Fibroblast of pulmonary artery (primary cell): ENCODE measurements at regions not wholly inside any gene's neighbourhood (a gene's known extent, or its start where the extent isn't known, plus 50 kb on each side); places are given as distances from the start of the nearest gene placed in this dataset.
"Not testable (repeated sequence)": the region's sequence is repeated elsewhere in the genome, so short reads cannot be mapped to it uniquely, and the experiment has no call there.

ENCODE experiments used
- DNase-seq: peaks from one replicate; pipeline ENCODE4 v3.0.0-alpha.2; 2010; ENCODE audit warnings: low read depth
- H3K4me3 ChIP-seq: replicated peaks from 2 replicates; pipeline ENCODE4 v1.5.1; 2011; ENCODE audit warnings: low read depth, mild to moderate bottlenecking, control low read depth, low read length, moderate library complexity
- TF ChIP-seq, protein P1 (sequence below): IDR thresholded peaks from 2 replicates; pipeline ENCODE4 v1.5.1; 2011; ENCODE audit warnings: mild to moderate bottlenecking, control low read depth, low read length, inconsistent platforms; ENCODE audit errors: missing control alignments

DNA sequence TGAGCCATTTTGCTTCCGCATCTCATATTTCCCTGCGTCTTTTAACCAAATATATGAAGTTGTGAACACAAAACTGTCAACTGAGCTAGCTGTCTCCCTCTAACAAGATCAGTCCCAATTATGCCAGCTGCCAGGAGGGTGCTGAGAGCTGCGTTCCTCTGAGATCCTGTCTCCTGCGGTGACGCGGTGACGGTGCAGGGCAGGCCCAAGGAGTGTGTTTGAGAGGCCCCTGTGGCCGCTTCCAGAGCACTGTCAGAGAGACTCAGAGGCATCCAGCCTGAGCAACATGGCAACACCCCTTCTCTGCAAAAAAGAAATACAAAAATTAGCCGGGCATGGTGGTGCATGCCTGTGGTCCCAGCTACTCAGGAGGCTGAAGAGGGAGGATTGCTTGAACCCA is 126.3 kb upstream of the FOXD4L5 start:
- H3K4me3 ChIP-seq: no peak overlapping the region
- TF ChIP-seq, protein P1, sequence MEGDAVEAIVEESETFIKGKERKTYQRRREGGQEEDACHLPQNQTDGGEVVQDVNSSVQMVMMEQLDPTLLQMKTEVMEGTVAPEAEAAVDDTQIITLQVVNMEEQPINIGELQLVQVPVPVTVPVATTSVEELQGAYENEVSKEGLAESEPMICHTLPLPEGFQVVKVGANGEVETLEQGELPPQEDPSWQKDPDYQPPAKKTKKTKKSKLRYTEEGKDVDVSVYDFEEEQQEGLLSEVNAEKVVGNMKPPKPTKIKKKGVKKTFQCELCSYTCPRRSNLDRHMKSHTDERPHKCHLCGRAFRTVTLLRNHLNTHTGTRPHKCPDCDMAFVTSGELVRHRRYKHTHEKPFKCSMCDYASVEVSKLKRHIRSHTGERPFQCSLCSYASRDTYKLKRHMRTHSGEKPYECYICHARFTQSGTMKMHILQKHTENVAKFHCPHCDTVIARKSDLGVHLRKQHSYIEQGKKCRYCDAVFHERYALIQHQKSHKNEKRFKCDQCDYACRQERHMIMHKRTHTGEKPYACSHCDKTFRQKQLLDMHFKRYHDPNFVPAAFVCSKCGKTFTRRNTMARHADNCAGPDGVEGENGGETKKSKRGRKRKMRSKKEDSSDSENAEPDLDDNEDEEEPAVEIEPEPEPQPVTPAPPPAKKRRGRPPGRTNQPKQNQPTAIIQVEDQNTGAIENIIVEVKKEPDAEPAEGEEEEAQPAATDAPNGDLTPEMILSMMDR: no peak
- DNase-seq: no peak

DNA sequence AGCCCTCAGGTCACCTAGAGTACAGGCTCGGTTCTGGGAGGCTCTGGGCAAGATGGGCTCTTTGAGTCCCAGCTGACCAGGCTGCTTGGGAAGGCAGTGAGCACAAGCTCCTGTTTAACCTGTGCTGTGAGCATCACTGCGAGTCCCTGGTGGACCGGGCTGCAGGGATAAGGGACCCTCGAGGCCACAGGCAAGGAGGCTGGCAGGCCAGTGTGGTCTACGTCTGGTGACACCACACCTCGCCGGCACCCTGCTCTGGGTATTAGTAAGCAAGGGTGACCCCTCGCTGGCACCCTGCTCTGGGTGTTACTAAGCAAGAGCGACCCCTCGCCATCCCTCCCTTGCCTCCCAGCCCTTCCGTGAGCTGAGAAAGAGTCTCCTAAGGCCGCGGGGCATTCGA is 125.9 kb upstream of the FOXD4L5 start:
- H3K4me3 ChIP-seq: no peak overlapping the region
- DNase-seq: no peak
- TF ChIP-seq, protein P1: no peak

DNA sequence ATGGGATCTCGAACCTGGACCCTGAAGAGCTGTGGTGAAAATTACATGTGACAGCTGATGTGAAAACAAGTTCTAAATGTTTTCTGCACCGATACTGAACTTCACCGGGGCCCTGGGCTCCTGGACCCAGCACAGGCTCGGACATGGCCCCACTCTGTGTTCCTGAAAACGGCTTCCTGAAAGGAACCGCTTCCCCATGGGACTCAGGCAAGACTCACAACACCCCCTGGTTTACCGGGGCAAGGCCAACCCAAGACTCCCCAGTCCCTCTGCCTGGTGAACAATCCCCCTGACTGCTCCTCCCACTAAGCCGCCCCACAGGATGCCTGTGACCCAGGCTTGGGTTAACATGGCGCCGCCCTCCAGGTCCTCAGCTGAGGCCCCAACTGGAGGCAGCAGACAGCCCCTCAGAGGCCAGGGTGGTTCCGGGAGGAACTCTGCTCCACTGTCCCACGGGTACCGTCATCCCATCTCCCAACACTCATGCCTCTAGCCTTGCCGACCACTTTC is 124.5 kb upstream of the FOXD4L5 start:
- no peak for DNase-seq
- TF ChIP-seq, protein P1: no peak
- H3K4me3 ChIP-seq: no peak overlapping the region

DNA sequence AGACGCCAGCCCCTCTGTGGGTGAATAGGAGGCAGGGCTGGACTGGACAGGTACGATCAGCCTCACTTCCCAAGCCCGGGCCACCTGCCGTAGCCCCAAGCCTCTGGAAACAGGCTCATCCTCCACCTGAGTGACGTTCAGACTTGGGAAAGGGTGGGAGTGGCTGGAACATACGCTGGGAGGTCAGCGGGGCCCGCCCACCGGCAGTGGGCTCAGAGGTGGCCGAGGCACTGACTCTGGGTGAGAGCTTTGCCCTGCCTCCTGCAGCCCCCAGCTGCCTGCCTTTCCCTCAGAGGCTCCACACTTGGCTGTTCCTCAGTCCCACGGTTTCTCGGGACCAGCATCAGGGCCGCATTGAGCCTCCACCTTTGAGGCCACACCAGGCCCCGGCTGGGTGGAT is 123.8 kb upstream of the FOXD4L5 start:
- not testable (repeated sequence) for DNase-seq, H3K4me3 ChIP-seq

DNA sequence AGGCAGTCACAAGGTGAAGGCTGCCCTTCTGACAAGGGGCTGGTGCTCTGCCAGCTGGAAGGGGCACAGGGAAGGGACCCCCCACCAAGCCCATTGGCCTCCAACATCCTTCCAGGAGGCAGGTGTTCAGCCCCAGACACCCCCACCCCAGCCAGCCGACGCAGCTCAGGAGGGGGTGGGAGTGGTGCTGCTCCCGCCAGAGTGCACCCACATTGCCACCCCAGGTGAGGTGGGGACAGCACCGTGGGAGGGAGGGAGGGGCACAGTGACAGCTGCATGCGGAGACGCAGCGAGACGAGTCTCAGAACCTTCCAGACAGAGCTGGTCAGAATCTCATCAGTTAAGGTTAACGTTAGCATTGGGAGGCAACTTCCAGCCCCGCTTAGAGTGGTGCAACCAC is 121.6 kb upstream of the FOXD4L5 start:
- not testable (repeated sequence) for H3K4me3 ChIP-seq, DNase-seq

DNA sequence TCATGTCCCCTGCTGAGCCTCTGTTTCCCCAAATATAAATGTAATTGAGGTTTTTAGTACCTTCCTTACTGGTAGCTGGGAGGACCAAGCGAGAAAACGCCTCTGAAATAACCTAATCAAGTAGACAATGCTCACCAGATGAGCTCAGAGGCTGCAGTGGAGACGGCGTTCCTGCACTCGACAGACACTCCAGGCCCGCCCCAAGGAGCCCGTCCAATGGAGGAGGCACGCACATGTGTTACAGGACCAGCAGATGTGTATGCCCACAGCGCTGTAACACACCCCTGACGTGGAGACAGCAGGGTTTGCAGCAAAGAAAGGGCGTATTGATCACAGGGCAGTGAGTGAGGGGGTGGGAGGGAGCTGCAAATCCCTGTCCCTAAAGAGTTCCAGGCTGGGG is 120.8 kb upstream of the FOXD4L5 start:
- DNase-seq, H3K4me3 ChIP-seq: not testable (repeated sequence)

DNA sequence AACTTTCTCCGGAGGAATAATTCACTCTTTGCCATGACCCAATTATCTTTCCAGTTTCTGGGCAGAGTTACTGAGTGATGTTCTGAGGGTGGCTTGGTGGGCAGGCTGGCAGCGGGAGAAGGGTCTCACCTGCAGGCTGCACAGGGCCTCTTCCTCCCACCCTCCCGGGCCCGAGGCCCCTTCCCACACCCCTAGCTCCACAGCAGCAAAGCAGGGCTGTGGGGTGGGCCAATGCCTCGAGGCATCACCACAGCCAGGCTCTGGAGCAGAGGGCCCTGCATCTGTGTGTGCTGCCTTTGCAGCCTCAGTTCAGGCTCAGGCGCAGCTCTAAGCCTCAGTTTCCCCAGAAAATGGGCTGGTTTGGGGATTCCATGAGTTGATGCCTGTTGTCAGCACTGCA is 120.2 kb upstream of the FOXD4L5 start:
- TF ChIP-seq, protein P1: no peak
- no peak overlapping the region for H3K4me3 ChIP-seq
- DNase-seq: no peak

DNA sequence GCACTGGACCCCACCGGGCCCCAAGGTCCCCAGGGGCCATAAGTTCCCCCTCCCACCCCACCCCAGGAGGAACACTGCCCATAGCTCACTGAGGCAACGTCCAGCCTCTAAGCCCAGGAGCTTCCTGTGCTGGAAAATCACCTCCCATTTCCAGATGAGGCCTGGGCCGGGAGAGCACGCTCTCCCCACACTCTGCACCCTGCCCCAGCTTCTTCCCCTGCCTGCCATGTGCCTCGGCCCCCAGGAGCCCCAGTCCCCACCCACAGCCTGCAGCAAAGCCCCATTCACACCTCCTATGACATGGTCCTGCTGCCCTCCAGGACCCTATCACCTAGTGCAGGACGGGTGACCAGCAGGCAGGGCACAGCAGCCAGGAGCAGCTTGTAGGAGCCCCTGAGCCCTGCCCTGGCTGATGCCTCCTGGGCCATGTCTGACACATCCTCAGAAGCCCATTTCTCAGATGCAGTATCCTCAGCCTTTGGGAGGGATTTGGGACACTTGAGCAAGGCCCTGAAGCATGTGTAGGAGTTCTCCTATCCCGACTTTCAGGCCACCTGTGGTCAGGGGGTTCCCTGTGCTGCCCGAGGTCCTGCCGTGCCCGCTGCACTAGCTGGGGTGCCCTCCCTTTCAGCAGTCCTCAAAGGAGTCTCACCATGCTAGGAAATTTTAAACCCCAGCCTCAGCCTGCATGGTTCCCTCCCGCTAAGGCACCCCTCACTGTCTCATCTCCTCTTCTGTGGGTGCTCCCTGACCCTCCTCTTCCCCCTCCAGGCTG is 119.4 kb upstream of the FOXD4L5 start:
- TF ChIP-seq, protein P1: no peak
- DNase-seq: no peak
- no peak overlapping the region for H3K4me3 ChIP-seq

DNA sequence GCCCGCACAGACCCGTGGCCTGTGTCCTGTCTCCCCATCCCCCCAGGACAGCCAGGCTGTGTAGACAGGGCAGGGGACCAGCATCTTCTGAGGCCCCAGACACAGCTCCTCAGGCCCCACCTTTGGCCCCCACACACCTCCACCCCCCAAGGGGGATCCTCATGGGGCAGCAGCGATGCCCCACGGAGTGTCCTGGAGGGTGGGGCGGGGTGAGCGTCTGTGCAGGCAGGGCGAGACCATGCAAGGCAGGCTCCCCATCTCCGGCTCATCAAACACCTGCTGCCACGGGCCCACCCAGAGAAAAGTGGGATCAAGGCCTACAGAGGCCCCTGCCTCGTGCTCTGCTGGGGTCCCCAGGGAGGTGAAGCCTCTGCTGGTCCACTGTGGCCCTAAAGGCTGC is 118.7 kb upstream of the FOXD4L5 start:
- H3K4me3 ChIP-seq: no peak overlapping the region
- DNase-seq: no peak
- TF ChIP-seq, protein P1: no peak

DNA sequence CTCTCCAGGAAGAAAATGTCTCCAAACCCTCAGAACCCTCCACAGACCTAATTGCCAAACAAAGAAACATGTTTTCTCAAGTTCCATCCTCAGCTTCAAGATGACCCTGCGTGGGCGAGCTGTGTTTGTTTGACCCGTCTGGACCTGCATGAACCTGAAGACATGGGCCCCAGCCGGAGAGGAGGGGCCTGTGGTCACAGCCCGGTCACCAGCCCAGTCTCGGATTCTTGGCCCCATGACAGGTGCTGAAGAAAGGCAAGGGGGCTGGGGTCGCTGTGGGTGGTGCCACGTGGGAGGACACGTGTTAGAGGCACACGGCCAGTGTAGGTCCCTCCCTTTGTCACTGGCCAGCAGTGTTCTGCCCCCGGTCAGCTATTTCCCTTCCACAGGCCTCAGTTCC is 118.1 kb upstream of the FOXD4L5 start:
- H3K4me3 ChIP-seq, DNase-seq: not testable (repeated sequence)

DNA sequence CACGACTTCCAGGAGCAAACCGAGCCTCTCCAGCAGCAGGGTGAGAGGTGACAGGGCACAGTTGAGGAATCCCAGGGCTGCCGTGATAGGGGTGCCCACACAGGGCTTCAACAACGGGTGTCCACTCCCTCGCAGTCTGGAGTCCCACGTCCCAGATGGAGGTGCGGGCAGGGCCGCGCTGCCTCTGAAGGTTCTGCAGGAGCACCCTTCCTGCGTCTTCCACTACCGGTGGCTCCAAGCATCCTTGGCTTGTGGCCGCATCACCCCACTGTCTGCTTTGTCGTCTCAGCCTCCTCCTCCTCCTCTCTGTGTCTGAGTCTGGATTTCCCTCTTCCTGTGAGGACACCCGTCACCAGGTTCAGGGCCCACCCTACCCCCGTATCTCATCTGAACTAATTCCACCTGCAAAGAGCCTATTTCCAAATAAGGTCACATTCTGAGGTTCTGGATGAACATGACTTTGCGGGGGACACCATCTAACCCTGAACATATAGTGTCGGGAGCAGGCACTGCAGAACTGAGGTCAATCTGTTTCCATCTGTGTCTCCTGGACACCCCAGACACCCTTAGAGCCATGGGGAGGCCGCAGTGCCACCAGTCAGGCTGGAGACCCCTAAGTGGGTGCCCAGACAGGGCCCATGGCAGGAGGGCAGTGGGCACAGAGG is 117.3 kb upstream of the FOXD4L5 start:
- DNase-seq, H3K4me3 ChIP-seq: not testable (repeated sequence)
